Stimulated activated CD8-positive, alpha-beta memory T cell treated with anti-CD3 and anti-CD28 coated beads, Interleukin-15, amount 100 ng/mL, for 4 hours (primary cell): ENCODE measurements at regions not wholly inside any gene's neighbourhood (a gene's known extent, or its start where the extent isn't known, plus 50 kb on each side); places are given as distances from the start of the nearest gene placed in this dataset.
A peak's percentile ranks its signal among the peaks of the same experiment; 100 is the strongest.
"Not testable (repeated sequence)": the region's sequence is repeated elsewhere in the genome, so short reads cannot be mapped to it uniquely, and the experiment has no call there.

Experiments used
- DNase-seq, 2 donors: peaks; one replicate each; pipeline ENCODE4 v3.0.0-alpha.2; 2020; ENCODE audit warnings: low read depth in 2 of 2

DNA sequence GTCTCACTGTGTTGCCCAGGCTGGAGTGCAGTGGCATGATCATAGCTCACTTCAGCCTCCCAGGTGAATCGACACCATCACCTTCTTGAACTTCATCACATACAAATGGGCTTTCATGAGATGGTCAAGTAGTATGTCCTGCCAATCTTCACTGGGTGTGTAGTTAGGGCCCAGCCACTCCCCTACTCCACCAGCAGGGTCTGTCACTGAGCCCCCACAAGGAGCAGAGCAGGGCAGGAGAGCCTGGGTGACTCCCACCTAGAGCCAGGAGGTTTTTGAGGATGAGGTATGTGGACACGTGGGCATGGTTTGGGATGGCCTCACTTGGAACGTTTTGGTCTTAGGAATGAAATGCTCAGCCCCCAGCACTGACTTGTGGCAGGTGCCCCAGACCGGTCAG lies 4037.7 kb upstream of the TPTE start:
- not testable (repeated sequence) for DNase-seq

DNA sequence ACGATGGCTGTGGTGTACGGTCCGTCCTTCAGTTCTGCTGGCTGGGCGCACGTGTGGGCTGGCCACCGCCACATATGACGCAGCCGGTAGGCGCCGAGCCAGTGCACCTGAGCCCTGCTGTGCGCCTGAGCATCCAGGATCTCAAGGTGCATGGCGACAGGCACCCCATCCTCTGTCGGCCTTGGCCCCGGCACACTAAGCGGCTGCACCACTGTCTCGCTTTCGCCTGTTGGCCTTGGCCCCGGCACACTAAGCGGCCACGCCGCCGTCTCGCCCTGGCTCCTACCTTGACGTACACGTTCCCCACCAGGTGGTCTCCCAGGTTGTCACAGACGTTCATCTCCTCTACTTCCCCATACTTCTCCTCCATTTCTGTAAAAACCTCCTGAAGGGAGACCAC lies 4034.6 kb upstream of the TPTE start:
- DNase-seq, result not testable (repeated sequence)

DNA sequence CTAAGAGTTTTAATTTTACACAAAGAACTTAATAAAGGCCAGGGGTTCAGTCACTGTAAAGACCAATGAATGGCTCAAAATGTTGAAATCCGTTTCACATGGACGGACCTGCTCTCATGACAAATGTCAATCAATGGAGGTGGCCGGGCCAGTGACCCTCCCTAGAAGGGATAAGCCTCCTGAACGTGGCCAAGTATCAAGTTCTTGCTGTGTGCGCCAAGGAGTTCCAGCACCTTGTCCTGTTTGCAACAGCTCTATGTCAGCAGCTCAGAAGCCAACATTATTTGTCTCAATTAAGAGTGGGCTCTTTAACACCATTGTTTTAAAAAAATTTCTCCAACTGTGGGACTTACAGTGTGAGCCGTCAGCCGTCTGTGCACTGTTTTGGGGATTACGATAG lies 4028.7 kb upstream of the TPTE start:
- not testable (repeated sequence) for DNase-seq

DNA sequence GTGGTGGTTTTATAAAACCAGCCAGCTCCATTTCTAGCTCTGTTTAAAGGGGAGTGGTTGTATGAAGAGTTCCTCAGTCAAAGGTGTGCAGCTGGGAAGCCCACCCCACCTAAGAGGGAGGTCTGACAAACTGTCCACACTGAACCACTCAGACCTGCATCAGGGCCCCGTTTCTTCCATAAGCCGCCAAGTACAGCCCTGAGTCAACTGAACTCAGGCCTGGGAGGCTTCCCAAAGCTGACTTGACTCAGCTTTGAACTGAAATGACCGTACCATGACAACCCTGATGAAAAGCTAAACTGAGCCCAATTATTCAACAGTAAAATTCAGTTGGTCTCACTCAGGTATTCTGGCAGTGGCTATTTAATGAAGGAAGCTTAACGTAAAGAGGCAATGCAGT lies 4027.4 kb upstream of the TPTE start:
- not testable (repeated sequence) for DNase-seq

DNA sequence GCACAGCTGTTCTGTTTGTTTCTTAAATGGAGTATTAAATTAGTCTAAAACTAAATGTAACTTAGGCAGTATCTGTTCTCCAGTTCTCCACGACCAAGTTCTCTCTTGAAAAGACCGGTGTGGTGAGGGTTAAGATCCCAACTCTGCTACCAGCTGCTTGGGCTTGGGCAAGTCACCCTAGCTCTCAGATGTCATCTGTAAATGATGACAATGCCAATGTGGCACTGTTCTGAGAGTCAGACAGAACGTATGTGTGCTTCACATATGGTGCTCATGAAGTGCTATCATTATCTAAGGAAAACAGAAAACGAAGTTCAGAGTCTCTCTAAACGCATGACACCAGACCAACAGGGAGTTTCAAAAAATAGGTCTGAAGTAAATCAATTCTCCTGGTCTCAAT lies 4025.0 kb upstream of the TPTE start:
- DNase-seq, result not testable (repeated sequence)

DNA sequence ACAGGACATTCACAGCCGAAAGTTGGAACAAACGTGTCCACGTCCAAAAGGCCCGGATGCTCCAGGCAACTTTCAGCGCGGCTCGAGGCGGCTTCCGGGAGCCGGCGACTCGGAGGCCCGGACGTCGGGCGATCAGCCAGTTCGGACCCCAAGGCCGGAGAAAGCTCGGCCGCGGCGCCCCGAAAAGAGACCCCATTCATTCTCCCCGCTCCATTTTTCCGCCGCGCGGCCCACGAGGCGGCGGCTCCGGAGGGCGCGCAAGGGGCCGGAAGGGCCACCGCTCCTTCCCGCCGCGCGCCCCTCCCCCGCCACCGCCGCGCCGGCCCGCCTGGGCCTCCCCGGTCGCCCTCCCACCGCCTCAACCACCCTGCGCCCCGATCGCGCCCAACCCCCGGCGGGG lies 4022.7 kb upstream of the TPTE start:
- DNase-seq, result peak in 1 of 2 donors; percentile 8

DNA sequence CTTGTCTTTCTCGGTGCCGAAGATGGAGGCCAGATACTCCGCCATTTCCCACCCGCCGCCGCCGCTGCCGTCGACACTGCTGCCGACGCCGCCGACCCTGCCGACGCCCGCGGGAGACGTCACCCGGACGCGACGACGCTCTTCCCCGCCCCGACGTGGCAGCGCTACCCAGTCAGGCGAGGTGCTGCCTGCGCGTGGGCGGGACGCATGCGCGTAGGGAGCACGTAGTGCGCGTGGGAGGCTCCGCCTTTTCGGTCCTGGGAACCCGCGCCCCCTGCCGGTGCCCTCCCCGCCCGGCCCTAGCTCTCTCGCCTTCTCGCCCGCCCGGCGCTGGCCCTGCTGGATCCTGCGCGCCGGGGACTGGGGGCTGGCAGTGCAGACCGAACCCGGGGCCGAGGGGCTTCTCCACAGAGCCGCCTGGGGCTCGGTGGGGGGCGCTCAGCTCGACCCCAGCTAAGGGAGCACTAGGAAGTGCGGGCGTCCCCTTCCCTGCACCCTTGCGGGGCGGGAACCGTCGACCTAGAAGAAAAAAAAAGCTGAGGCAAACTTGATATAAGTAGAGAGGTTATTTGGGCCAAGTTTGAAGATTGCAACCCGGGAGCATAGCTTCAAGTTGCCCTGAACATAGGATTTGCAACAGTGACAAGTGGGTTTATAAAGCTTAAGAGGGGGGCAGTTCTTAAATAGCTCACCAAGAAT lies 4022.1 kb upstream of the TPTE start:
- peak in 1 of 2 donors; percentile 67 for DNase-seq

DNA sequence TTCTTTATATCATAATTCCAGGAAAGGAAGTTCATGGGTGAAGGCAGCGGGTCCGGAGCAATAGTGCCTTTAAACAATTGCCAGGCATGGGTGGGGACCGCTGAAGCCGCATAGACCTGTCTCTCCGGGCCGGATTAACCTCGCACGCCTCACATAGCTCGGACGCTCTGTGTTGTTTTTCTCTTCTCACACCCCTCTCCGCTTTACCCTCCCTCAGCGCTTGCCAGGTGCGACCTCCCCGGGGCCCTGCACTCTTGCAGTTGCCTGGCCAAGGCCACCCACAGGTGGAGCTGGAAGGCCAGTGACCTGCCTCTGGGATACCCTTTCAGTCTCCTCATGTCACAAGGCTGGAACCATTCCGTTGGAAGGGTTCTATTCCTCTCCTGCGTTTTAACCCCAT lies 4021.5 kb upstream of the TPTE start:
- not testable (repeated sequence) for DNase-seq

DNA sequence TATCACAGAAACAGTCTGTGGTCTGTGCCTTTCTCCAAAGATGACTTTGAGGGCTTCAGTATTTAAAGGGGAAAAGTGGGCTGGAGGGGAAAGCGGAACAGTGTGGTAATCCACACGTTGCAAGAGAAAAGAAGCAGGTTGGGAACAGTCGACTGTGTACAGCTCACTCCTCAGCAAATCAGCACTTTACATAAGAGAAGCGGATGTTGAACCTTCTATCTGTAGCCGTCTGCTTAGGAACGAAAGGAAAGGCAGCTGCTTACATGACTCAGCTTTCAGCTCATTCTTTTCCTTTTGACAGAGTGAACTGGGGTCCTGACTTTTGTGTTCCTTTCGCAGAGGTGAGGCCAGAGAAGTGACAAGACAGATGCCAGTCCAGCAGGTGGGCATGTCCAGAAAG lies 4020.7 kb upstream of the TPTE start:
- DNase-seq, result not testable (repeated sequence)

DNA sequence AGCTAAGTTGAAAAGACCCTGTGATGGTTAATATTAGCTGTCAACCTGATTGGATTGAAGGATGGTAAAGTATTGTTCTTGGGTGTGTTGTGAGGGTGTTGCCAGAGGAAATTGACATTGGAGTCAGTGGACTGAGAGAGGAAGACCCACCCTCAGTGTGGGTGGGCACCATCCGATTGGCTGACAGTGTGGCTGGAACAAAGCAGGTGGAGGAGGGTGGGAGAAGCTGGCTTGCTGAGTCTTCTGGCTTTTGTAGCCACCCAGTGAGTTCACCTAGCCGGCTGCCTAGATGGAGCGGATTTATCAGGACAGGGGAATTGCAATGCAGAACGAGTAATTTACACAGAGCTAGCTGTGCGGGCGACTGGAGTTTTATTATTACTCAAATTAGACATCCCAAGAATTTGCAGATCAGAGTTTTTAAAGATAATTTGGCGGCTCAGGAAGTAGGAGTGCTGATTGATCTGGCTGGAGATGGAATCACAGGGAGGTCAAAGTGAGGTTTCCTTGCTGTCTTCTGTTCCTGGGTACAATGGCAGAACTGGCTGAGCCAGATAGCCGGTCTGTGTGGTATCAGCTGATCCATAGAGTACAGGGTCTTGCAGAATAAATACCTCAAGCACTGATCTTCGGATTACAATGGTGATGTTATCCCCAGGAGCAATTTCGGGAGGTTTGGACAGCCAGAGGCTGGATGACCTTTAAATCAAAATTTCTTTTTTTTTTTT lies 4015.1 kb upstream of the TPTE start:
- DNase-seq, result not testable (repeated sequence)

DNA sequence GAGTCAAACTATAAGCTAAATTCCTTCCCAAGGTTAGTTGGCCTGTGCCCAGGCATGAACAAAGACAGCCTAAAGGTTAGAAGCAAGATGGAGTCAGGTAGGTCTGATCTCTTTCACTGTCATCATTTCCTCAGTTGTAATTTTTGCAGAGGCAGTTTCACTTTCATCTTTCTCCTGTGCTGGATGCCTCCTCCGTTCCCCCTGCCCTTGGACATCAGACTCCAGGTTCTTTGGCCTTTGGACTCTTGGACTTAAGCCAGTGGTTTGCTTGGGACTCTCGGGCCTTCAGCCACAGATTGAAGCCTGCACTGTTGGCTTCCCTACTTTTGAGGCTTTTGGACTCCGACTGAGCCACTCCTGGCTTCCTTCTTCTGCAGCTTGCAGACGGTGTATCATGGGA lies 4013.8 kb upstream of the TPTE start:
- DNase-seq, result not testable (repeated sequence)

DNA sequence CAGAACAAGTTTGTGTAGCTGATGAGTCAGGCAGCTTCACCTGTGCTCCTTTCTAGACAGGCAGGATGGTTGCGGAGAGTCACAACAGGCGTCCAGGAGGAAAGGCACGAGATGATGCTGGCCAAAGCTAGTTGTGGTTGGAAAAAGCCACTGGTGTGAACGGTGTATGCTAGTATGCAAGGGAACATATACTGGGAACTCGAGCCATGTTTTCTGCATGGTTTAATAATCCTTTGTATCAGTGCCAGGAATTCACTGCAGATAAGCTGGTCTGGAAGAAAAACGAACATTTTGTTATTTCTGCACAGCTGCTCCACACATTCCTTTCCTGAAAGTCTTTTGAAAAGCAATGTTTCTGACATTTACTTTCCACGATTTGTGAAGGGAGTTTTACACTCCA lies 3999.6 kb upstream of the TPTE start:
- not testable (repeated sequence) for DNase-seq

DNA sequence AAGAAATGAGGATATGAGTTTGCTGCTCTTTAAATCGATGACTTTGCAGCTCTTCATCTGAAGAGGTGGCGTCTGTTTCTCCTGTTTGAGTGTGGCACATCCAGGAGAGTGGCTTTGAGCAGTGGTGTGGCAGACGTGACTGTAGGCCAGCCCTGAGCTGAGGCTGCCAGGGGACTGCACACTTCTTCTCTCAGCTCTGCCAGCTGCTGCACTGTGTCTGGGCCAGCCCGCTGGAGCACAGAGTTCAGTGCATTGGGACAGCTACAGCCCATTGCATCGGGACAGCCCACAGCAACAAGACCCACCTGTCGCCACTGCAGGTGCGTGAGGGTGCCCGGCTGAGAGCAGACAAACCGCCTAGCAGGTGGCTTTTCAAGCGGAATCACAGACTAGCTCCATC lies 3995.2 kb upstream of the TPTE start:
- not testable (repeated sequence) for DNase-seq

DNA sequence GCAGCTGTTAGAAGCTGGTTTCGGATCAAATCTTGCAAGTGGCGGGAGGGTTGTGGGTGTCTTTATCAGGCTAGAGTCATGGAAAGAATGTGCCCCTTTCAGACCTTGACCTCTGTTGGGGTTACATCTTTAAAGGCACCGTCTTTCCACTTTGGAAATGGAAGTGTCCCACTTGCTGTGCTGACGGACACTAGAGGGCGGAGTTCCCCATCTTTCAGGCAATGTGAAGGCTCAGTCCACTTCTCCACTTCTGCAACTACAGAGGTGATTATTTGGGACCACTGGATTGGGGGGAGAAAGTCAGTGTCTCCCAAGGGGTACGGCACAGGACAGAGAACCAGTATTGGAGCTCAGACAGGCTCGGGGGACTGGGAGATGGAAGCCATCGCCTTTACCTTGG lies 3990.7 kb upstream of the TPTE start:
- DNase-seq, result not testable (repeated sequence)

DNA sequence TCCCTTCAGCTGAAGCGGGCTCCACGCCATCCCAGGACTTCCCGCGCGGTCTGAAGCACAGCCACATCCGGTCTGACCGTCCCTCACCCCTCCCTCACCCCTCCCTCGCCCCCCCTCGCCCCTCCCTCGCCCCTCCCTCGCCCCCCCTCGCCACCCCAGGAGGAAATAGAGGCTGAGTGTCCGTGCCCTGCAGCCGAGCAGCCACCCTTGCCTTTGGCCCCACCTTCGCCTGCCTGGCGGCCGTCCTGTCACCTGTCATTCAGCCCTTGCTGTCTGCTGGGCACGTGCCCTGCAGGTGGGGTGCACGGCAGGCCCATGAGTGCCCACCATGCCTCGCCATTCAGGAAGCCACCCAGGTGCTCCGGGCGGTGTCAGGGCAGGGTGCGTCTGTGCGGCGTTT lies 3988.1 kb upstream of the TPTE start:
- DNase-seq, result not testable (repeated sequence)

DNA sequence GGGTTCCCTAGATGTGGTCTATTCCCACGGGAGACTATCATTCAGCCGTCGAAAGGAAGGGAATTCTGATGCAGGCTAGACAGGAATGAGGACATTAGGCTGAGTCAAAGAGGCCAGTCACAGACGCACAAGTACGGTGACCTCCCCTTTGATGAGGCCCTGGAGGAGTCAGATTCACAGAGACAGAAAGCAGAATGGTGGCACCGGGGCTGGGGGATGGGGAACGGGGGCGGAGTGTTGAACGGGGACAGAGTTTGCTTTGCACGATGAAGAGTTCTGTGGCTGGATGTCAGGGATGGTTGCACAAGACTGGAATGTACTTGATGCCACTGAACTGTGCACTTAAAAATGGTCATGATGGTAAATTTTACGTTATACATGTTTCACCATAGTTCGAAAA lies 3983.1 kb upstream of the TPTE start:
- not testable (repeated sequence) for DNase-seq

DNA sequence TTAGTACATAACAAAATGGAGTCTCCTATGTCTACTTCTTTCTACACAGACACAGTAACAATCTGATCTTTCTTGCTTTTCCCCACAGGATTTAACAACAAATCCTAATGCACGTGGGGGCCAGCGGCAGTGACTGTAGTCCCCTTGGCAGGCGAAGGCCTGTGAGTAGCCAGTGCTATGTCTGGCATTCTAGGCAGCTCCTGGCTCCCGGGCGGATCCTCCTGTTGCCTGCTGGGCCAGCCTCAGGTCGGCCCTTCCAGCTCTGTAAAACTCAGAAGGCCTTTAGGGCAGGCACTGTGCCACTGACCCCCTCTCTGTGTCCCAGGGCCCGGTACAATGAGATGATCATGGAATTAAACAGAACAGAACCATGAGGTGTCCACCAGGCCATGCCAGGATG lies 3981.7 kb upstream of the TPTE start:
- DNase-seq, result not testable (repeated sequence)

DNA sequence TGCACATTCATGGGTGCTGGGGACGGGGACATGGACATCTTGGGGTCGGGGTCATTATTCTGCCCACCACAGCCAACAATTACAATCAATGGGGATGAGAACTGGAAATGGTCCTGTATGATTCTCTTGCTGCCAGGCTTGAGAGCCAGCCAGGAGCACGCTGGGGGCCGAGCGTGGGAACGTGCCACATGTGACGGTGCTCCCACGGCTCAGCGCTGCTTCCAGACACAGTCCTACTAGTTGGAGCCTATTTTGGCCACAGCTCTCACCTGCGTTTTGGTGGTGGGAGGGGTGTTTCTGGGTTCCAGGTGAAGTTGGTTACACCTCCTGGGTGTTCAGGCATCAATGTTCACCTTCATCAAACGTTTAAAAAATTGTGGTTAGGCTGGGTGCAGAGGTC lies 3980.3 kb upstream of the TPTE start:
- not testable (repeated sequence) for DNase-seq

DNA sequence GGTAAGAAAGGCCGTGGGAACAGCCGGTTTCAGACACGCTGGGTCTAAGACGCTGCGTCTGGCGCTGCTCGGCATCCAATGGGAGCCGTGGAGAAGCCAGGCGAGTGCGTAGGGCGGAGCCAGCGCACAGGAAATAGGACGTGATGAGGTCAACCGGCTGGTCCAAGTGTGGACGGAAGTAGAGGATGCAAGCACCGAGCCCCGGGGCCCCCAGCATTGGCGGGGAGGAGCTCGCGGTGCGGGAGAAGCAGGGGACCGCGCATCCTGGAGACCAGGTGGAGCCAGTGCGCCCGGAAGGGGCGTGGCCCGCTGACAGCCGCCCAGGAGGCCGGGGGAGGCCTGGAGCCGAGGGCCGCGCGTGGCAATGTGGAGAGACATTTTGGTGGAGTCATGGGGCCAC lies 3976.1 kb upstream of the TPTE start:
- not testable (repeated sequence) for DNase-seq

DNA sequence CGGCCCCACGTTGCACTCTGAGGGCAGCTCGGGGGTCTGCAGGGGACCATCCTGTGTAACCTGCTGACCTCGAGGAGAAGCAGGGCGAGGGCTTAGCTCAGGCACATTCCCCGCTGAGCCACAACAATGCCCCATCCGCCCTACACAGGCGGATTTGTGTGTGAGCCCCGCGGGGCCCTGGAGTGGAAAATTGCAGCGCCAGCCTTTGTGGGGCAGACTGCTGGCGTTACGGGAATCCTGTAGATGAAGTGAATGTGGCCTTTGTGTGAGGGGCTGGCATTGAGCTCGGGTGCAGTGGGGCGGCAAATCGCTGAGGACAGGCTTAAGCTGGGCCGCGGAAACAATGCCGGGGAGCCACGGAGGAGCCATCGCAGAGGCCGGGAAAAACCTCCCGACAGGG lies 3970.3 kb upstream of the TPTE start:
- not testable (repeated sequence) for DNase-seq

DNA sequence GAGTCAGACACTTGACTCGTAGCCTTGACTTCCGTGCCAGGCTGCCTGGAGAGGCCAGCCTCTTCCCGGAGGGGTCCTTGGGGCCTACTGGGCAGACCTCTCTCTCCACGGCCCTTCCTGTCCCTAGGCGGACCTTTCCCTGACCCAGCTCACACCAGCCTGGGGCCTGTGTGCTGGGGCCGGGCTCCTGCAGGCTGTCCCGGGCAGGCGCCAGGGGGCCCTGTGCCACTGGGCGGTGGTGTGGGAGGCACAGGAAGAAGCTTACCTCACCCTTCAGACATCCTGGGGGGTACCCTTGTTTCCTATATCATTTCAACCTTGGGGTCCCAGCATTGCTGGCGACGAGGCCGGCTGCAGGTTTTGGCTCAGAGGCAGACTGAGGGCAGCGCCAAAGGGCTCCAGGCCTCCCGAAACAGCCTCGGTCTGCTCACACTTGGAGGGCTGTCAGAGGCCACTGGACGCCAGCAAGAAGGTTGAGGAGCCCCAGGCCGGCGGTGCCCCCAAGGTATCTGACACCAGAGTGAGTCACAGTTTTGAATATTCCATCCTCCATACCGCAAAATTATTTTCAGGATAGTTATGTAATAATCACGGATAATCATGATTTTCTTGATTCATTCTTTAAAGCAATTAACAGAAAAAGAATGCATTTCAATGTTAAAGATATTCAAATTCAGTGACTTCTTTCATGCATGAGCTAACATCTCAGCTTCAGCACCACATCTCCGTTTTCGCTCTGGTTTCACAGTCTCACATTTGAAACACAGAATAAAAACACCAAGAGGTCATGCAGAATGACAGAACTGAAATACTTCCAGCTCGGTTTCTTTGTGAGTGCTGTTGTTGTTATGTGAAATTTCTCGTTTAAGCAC lies 3967.6 kb upstream of the TPTE start:
- DNase-seq, result not testable (repeated sequence)

DNA sequence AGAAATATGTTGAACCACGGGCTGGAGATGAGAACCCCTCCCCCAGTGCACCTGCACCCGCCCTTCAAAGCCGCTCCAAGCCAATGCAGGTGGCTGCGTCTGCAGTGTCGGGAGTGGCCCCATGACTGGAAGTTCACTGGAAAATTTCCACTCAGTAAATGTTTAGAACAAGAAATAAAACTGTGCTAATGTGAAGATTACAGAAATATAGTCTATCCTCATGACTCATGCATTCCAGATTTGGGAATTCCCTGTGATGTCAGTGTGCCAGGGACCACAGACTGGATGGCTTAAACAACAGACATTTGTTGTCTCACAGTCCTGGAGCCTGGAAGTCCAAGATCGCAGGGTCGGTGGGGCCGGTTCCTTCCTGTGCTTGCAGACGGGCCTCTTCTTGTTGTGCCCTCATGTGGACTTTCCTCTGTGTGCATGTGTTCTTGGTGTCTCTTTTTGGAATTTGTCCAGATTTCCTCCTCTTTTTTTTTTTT lies 3967.0 kb upstream of the TPTE start:
- DNase-seq, result not testable (repeated sequence)
